Endodermal cell (in vitro differentiated cells): ENCODE measurements at regions not wholly inside any gene's neighbourhood (a gene's known extent, or its start where the extent isn't known, plus 50 kb on each side); places are given as distances from the start of the nearest gene placed in this dataset.
A peak's percentile ranks its signal among the peaks of the same experiment; 100 is the strongest.
"Not testable (repeated sequence)": the region's sequence is repeated elsewhere in the genome, so short reads cannot be mapped to it uniquely, and the experiment has no call there.

Experiments used
- DNase-seq: peaks from one replicate; pipeline ENCODE4 v3.0.0-alpha.2; 2017
- H3K27ac ChIP-seq: 2 replicates; pipeline ENCODE4 v1.5.1; 2013; ENCODE audit warnings: mild to moderate bottlenecking, low read depth, low read length, moderate library complexity
- H3K27me3 ChIP-seq: 2 replicates; pipeline ENCODE4 v1.6.1; 2013; ENCODE audit warnings: mild to moderate bottlenecking, low read length, moderate library complexity; ENCODE audit not compliant: insufficient read depth, control insufficient read depth, poor library complexity, severe bottlenecking
- H3K36me3 ChIP-seq: 2 replicates; pipeline ENCODE4 v1.7.0; 2013; ENCODE audit warnings: mild to moderate bottlenecking, low read length, moderate library complexity; ENCODE audit not compliant: control insufficient read depth, insufficient read depth
- H3K4me1 ChIP-seq: one replicate; pipeline ENCODE4 v1.7.0; 2013; ENCODE audit warnings: low read length; ENCODE audit not compliant: control insufficient read depth, insufficient read depth
- H3K4me3 ChIP-seq: 2 replicates; pipeline ENCODE4 v1.5.1; 2013; ENCODE audit warnings: mild to moderate bottlenecking, low read length, moderate library complexity
- H3K9ac ChIP-seq: 2 replicates; pipeline ENCODE4 v1.6.1; 2013; ENCODE audit warnings: mild to moderate bottlenecking, low read length, moderate library complexity; ENCODE audit not compliant: poor library complexity, severe bottlenecking; ENCODE audit errors: extremely low read depth
- H3K9me3 ChIP-seq: 2 replicates; pipeline ENCODE4 v1.6.1; 2013; ENCODE audit warnings: mild to moderate bottlenecking, low read length, moderate library complexity; ENCODE audit not compliant: control insufficient read depth
- H3K27ac Mint-ChIP-seq: 2 replicates; pipeline ENCODE4 v1.8.0; 2020; ENCODE audit warnings: mixed read lengths
- H3K27me3 Mint-ChIP-seq: 2 replicates; pipeline ENCODE4 v1.8.0; 2021; ENCODE audit warnings: mild to moderate bottlenecking, mixed read lengths; ENCODE audit not compliant: insufficient read depth
- H3K36me3 Mint-ChIP-seq: 2 replicates; pipeline ENCODE4 v1.8.0; 2020; ENCODE audit warnings: low read depth, mixed read lengths
- H3K4me1 Mint-ChIP-seq: 2 replicates; pipeline ENCODE4 v1.8.0; 2020; ENCODE audit warnings: mixed read lengths
- H3K4me3 Mint-ChIP-seq: 2 replicates; pipeline ENCODE4 v1.8.0; 2020; ENCODE audit warnings: mild to moderate bottlenecking, moderate library complexity, mixed read lengths
- H3K9me3 Mint-ChIP-seq: 2 replicates; pipeline ENCODE4 v1.8.0; 2020; ENCODE audit warnings: mild to moderate bottlenecking, mixed read lengths
- WGBS, 2 experiments: methylation state at CpG; one replicate each; pipeline versions ENCODE4 v1.1.5 to v1.1.7; 2013; ENCODE audit warnings: missing lambda C conversion rate in 2 of 2, mixed read lengths in 1 of 2; ENCODE audit not compliant: insufficient coverage in 1 of 2, insufficient read length in 1 of 2; 5-methylcytosine and 5-hydroxymethylcytosine counted together
- TF ChIP-seq, protein P1 (sequence below): fragments of 200-600 bp; sonication (generic); conservative IDR thresholded peaks from 2 replicates; pipeline ENCODE4 v1.5.0; 2021; ENCODE audit warnings: antibody characterized with exemption, mild to moderate bottlenecking

- Histone ChIP-seq H3K27me3 (no peaks in the 10 kb centered on the region), H3K9me3 (no peaks in the 10 kb centered on the region), H3K4me3 (no peak overlapping the region), H3K36me3 (no peaks in the 10 kb centered on the region), H3K9ac (no peak overlapping the region), H3K4me1 (no peaks in the 10 kb centered on the region), H3K27ac (no peak overlapping the region)
- H3K4me1 Mint-ChIP-seq = peaks cover 7% of the 10 kb centered on the region
- peaks cover 60% of the 10 kb centered on the region for H3K27me3 Mint-ChIP-seq
- H3K4me3 Mint-ChIP-seq = no peak overlapping the region
- peak; percentile 24 for DNase-seq
- H3K36me3 Mint-ChIP-seq = peaks cover 2% of the 10 kb centered on the region
- peaks cover 36% of the 10 kb centered on the region for H3K9me3 Mint-ChIP-seq
- TF ChIP-seq, protein P1, sequence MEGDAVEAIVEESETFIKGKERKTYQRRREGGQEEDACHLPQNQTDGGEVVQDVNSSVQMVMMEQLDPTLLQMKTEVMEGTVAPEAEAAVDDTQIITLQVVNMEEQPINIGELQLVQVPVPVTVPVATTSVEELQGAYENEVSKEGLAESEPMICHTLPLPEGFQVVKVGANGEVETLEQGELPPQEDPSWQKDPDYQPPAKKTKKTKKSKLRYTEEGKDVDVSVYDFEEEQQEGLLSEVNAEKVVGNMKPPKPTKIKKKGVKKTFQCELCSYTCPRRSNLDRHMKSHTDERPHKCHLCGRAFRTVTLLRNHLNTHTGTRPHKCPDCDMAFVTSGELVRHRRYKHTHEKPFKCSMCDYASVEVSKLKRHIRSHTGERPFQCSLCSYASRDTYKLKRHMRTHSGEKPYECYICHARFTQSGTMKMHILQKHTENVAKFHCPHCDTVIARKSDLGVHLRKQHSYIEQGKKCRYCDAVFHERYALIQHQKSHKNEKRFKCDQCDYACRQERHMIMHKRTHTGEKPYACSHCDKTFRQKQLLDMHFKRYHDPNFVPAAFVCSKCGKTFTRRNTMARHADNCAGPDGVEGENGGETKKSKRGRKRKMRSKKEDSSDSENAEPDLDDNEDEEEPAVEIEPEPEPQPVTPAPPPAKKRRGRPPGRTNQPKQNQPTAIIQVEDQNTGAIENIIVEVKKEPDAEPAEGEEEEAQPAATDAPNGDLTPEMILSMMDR = no peak
- 93 to 94% methylated on average over 19 of the region's 19 CpGs for WGBS, 2 experiments
- no peak overlapping the region for H3K27ac Mint-ChIP-seq
Measured at GRCh38 chr11:134498326-134499139, 86.5 kb upstream of the B3GAT1 start.

GRCh38 chr11:134497586-134497985, 85.5 kb upstream of the B3GAT1 start:
- Mint-ChIP-seq H3K27ac (no peak overlapping the region), H3K9me3 (peaks cover 41% of the 10 kb centered on the region), H3K4me3 (no peak overlapping the region), H3K27me3 (peaks cover 60% of the 10 kb centered on the region), H3K36me3 (peaks cover 2% of the 10 kb centered on the region), H3K4me1 (peaks cover 4% of the 10 kb centered on the region)
- 47 to 50% methylated on average over 5 of the region's 5 CpGs for WGBS, 2 experiments
- peak; percentile 77 for DNase-seq
- Histone ChIP-seq H3K27me3 (no peaks in the 10 kb centered on the region), H3K27ac (no peak overlapping the region), H3K4me3 (no peak overlapping the region), H3K9ac (no peak overlapping the region), H3K4me1 (no peaks in the 10 kb centered on the region), H3K9me3 (no peaks in the 10 kb centered on the region), H3K36me3 (no peaks in the 10 kb centered on the region)
- TF ChIP-seq, protein P1 = no peak

- H3K27me3 ChIP-seq, H3K36me3 ChIP-seq, H3K4me1 Mint-ChIP-seq, H3K4me1 ChIP-seq, H3K36me3 Mint-ChIP-seq, H3K4me3 ChIP-seq, DNase-seq, H3K27ac ChIP-seq, H3K9me3 ChIP-seq, H3K4me3 Mint-ChIP-seq, H3K9ac ChIP-seq, H3K27ac Mint-ChIP-seq: not testable (repeated sequence)
- H3K9me3 Mint-ChIP-seq = peaks cover 41% of the 10 kb centered on the region
- H3K27me3 Mint-ChIP-seq = peaks cover 56% of the 10 kb centered on the region
- whole genome bisulfite sequencing, 2 experiments = 94 to 100% methylated on average over 1 to 2 of the region's 2 CpGs
Measured at GRCh38 chr11:134496058-134496457, 84.0 kb upstream of the B3GAT1 start.

GRCh38 chr11:134494395-134494794, 82.4 kb upstream of the B3GAT1 start:
- 90% methylated on average over 2 of the region's 2 CpGs; no CpG with 5 or more reads in 1 of the 2 experiments for WGBS, 2 experiments
- H3K27me3 ChIP-seq, H3K4me3 ChIP-seq, H3K36me3 Mint-ChIP-seq, H3K4me1 ChIP-seq, H3K4me3 Mint-ChIP-seq, DNase-seq, H3K27ac ChIP-seq, H3K9me3 ChIP-seq, H3K4me1 Mint-ChIP-seq, H3K36me3 ChIP-seq, H3K9ac ChIP-seq, H3K27ac Mint-ChIP-seq: not testable (repeated sequence)
- H3K9me3 Mint-ChIP-seq = peaks cover 41% of the 10 kb centered on the region
- peaks cover 45% of the 10 kb centered on the region for H3K27me3 Mint-ChIP-seq

DNA sequence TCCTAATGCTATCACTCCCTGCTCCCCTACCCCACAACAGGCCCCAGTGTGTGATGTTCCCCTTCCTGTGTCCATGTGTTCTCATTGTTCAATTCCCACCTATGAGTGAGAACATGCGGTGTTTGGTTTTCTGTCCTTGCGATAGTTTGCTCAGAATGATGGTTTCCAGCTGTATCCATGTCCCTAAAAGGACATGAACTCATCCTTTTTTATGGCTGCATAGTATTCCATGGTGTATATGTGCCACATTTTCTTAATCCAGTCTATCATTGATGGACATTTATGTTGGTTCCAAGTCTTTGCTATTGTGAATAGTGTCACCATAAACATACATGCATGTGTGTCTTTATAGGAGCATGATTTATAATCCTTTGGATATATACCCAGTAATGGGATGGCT, 80.4 kb upstream of the B3GAT1 start:
- H3K27ac ChIP-seq, H3K36me3 Mint-ChIP-seq, H3K9ac ChIP-seq, H3K27me3 ChIP-seq, H3K9me3 ChIP-seq, H3K27ac Mint-ChIP-seq, H3K4me3 ChIP-seq, DNase-seq, H3K36me3 ChIP-seq, H3K4me3 Mint-ChIP-seq, H3K4me1 Mint-ChIP-seq, H3K4me1 ChIP-seq: not testable (repeated sequence)
- peaks cover 45% of the 10 kb centered on the region for H3K27me3 Mint-ChIP-seq
- 84% methylated on average over 2 of the region's 2 CpGs; no CpG with 5 or more reads in 1 of the 2 experiments for WGBS, 2 experiments
- peaks cover 35% of the 10 kb centered on the region for H3K9me3 Mint-ChIP-seq
